Testis (tissue), 2 donors: ENCODE measurements at regions not wholly inside any gene's neighbourhood (a gene's known extent, or its start where the extent isn't known, plus 50 kb on each side); places are given as distances from the start of the nearest gene placed in this dataset.

Experiments
- DNase-seq: peaks from one replicate; pipeline ENCODE4 v3.0.0-alpha.2; 2019
- H3K27ac ChIP-seq, 2 donors: fragments of 200-600 bp; sonication (generic); one replicate each; pipeline ENCODE4 v1.5.1; 2019
- H3K27me3 ChIP-seq: fragments of 200-600 bp; sonication (generic); one replicate; pipeline ENCODE4 v1.5.1; 2019
- H3K36me3 ChIP-seq: fragments of 200-600 bp; sonication (generic); one replicate; pipeline ENCODE4 v1.5.1; 2017; ENCODE audit warnings: low read depth; ENCODE audit errors: missing control alignments
- H3K4me1 ChIP-seq: fragments of 200-600 bp; sonication (generic); one replicate; pipeline ENCODE4 v1.5.1; 2019
- H3K4me3 ChIP-seq, 2 donors: fragments of 200-600 bp; sonication (generic); one replicate each; pipeline ENCODE4 v1.5.1; 2017 to 2019
- H3K9me3 ChIP-seq: fragments of 200-600 bp; sonication (generic); one replicate; pipeline ENCODE4 v1.5.1; 2017
- POLR2A ChIP-seq: fragments of 450-650 bp; IDR thresholded peaks from one replicate; pipeline ENCODE4 v1.6.1; 2017; ENCODE audit warnings: antibody characterized with exemption, mild to moderate bottlenecking, moderate library complexity
- WGBS, 2 donors: methylation state at CpG; one replicate each; pipeline ENCODE4 v1.1.5; 2018; 5-methylcytosine and 5-hydroxymethylcytosine counted together
- intact Hi-C: fragments of 100-400 bp; cut with DNase I; formaldehyde crosslinking; loops from one replicate; pipeline ENCODE4 v1.15.1; 2023; ENCODE audit warnings: low total_unique reads
- TF ChIP-seq, protein P1 (sequence below), 3 experiments: fragments of 450-650 bp in 2 of 3; fragments of 200-600 bp in 1 of 3; sonication (generic) in 1 of 3; IDR thresholded peaks; one replicate each; pipeline ENCODE4 v1.5.1; 2016 to 2019; ENCODE audit warnings: antibody characterized with exemption in 3 of 3, mild to moderate bottlenecking in 2 of 3, moderate library complexity in 1 of 3

DNA sequence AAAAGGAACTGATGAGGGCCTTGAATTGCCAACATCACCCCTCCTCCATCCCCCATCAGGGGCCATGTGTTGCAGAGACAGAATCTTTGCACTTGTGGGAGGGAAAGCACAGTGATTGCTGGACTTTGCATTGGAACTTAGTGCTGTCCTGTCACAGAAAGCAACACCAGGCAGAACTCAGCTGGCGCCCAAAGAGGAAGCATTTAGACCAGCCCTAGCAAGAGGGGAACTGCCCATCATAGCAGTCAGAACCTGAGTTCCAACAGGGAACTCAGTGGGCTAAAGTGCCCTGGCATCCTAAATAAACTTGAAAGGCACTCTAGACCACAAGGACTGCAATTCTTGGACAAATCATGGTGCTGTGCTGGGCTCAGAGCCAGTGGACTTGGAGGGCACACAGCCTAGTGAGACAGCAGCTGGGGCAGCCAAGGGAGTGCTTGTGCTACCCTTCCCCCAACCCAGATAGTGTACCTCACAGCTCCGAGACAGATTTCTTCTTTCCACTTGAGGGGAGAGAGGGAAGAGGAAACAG lies 128.1 kb downstream of the ACTL7B start:
- H3K4me3 ChIP-seq = no peak overlapping the region
- 60 to 76% methylated on average over 2 of the region's 2 CpGs for WGBS, 2 donors
- no peak for DNase-seq
- TF ChIP-seq POLR2A = no peak
- TF ChIP-seq, protein P1, sequence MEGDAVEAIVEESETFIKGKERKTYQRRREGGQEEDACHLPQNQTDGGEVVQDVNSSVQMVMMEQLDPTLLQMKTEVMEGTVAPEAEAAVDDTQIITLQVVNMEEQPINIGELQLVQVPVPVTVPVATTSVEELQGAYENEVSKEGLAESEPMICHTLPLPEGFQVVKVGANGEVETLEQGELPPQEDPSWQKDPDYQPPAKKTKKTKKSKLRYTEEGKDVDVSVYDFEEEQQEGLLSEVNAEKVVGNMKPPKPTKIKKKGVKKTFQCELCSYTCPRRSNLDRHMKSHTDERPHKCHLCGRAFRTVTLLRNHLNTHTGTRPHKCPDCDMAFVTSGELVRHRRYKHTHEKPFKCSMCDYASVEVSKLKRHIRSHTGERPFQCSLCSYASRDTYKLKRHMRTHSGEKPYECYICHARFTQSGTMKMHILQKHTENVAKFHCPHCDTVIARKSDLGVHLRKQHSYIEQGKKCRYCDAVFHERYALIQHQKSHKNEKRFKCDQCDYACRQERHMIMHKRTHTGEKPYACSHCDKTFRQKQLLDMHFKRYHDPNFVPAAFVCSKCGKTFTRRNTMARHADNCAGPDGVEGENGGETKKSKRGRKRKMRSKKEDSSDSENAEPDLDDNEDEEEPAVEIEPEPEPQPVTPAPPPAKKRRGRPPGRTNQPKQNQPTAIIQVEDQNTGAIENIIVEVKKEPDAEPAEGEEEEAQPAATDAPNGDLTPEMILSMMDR (IDR thresholded peaks at IDR 0.05) = no peak
- H3K36me3 ChIP-seq = no peaks in the 10 kb centered on the region
- no peaks in the 10 kb centered on the region for H3K4me1 ChIP-seq
- intact Hi-C loops = no loop called here
- no peaks in the 10 kb centered on the region for H3K9me3 ChIP-seq
- H3K27me3 ChIP-seq = no peaks in the 10 kb centered on the region
- no peak overlapping the region for H3K27ac ChIP-seq

DNA sequence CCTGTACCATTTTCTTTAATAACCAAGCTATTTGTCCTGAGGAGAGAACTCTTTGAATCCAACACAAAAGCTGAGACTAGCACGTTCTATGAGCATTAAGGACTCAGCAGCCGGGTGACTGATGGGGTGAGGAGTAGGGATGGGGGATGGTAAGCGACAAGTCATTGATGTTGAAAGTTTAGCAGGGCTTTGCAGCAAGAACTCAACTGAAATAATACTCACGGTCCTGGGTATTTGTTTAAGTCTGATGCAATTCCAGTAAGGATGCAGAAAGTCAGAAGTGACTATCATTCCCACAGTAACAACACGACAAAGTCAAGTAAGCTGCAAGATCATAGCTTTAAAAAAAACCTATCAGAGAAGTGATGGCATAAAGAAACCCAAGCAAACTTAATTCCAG lies 131.1 kb downstream of the ACTL7B start:
- DNase-seq = no peak
- Histone ChIP-seq H3K27ac (no peak overlapping the region), H3K27me3 (no peaks in the 10 kb centered on the region), H3K4me1 (no peaks in the 10 kb centered on the region), H3K4me3 (no peak overlapping the region), H3K36me3 (no peaks in the 10 kb centered on the region), H3K9me3 (no peaks in the 10 kb centered on the region)
- 83 to 87% methylated on average over 5 of the region's 5 CpGs for WGBS, 2 donors
- intact Hi-C loops = no loop called here
- TF ChIP-seq, protein P1 (IDR thresholded peaks at IDR 0.05) = no peak
- no peak for TF ChIP-seq POLR2A

DNA sequence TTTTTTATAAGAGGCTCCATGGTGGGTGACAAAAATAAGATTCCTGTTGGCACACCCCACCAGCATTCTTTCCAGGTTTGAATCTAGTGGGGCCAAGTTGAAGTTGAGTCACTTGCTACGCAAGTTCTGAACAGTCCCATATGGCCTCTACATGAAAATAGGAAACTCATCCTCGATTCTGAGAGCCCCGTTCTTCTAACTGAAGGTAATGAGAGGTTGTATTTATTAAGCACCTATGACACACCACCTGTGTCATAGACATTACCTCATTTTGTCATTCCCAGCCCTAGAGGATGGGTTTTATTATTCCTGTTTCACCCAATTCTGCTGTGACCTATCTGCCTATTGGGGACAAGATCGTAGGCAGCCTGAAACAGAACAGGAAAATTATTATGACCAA lies 131.7 kb downstream of the ACTL7B start:
- intact Hi-C loops = no loop called here
- WGBS, 2 donors = 90 to 98% methylated on average over 4 of the region's 4 CpGs
- no peak for DNase-seq
- H3K9me3 ChIP-seq = no peaks in the 10 kb centered on the region
- H3K4me1 ChIP-seq = no peaks in the 10 kb centered on the region
- no peaks in the 10 kb centered on the region for H3K36me3 ChIP-seq
- no peak for TF ChIP-seq POLR2A
- TF ChIP-seq, protein P1 (IDR thresholded peaks at IDR 0.05) = no peak
- no peaks in the 10 kb centered on the region for H3K27me3 ChIP-seq
- no peak overlapping the region for H3K4me3 ChIP-seq
- no peak overlapping the region for H3K27ac ChIP-seq

DNA sequence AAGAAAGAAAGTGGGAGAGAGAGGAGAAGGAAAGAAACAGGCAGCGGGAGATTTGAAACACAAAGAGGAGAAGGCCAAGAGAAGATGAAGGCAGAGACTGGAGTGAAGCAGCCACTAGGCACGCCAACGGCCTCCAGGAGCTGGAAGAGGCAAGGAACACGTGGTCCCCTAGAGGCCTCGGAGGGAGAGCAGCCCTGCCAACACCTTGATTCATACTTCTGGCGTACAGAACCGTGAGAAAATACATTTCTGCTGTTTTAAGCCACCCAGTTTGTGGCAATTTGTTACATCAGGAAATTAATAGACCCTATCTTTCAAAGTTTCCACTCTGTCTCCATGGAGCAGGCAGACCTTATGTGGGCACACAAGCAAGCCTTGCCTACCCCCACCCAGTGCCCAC lies 133.4 kb downstream of the ACTL7B start:
- no peak overlapping the region for H3K27ac ChIP-seq
- H3K27me3 ChIP-seq = no peaks in the 10 kb centered on the region
- intact Hi-C loops = no loop called here
- peak; percentile 32 for DNase-seq
- H3K4me3 ChIP-seq = no peak overlapping the region
- 66 to 70% methylated on average over 7 of the region's 7 CpGs for WGBS, 2 donors
- H3K4me1 ChIP-seq = no peaks in the 10 kb centered on the region
- TF ChIP-seq, protein P1 (IDR thresholded peaks at IDR 0.05) = no peak
- no peak for TF ChIP-seq POLR2A
- H3K36me3 ChIP-seq = no peaks in the 10 kb centered on the region
- H3K9me3 ChIP-seq = no peaks in the 10 kb centered on the region

DNA sequence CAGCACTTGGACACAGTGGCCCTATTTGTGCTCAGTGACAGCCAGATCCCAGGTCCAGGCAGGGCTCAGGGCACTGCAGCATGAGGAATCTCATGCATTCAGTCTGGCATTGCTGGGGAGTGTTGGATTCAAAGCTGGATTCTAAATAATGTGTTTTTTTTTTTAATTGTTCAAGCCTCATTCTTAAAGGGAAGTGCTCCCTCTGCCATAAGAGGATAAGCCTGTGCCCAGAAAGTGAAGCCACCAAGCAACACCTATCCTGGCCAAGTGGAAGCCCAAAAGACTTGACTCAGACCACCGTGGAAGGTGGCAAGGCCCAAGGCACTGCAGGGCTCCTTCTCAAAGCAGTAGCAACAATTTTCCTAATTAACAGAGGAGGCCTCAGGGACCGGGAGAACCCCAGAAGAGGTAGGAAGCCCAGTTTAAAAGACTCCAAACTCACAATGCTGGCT lies 135.6 kb downstream of the ACTL7B start:
- Histone ChIP-seq H3K4me3 (no peak overlapping the region), H3K4me1 (no peaks in the 10 kb centered on the region), H3K9me3 (no peaks in the 10 kb centered on the region), H3K36me3 (no peaks in the 10 kb centered on the region), H3K27ac (no peak overlapping the region), H3K27me3 (no peaks in the 10 kb centered on the region)
- 45 to 77% methylated on average over 2 of the region's 2 CpGs for WGBS, 2 donors
- DNase-seq = no peak
- TF ChIP-seq POLR2A = no peak
- TF ChIP-seq, protein P1 (IDR thresholded peaks at IDR 0.05) = no peak
- intact Hi-C loops = no loop called here
